GM12878 (cell line): ENCODE measurements at regions not wholly inside any gene's neighbourhood (a gene's known extent, or its start where the extent isn't known, plus 50 kb on each side); places are given as distances from the start of the nearest gene placed in this dataset.

Experiments
- ATAC-seq: fragments of 200-7000 bp; cut with Tn5 transposase; 3 replicates; pipeline ENCODE4 v1.9.1; 2020; ENCODE audit warnings: mild to moderate bottlenecking, moderate library complexity
- BruUV-seq: library from RNA; stranded (reverse); fragments of 400-500 nt; replicated peaks from 2 replicates; lab custom pipeline; 2021; lab: Mats Ljungman, UMichigan
- CTCF ChIA-PET: fragments of 300-600 bp; sonication (Branson Sonifier 250); formaldehyde crosslinking; extraction: SDS; loops from one replicate; lab custom pipeline; 2021; ENCODE audit warnings: inconsistent platforms; lab: Yijun Ruan, JAX
- POLR2A ChIA-PET: fragments of 350-600 bp; formaldehyde crosslinking; extraction: SDS; loops from one replicate; lab custom pipeline; 2021; ENCODE audit warnings: inconsistent platforms; lab: Charles Lee
- RAD21 ChIA-PET: fragments of 300-600 bp; sonication (Branson Sonifier 250); formaldehyde crosslinking; loops from one replicate; lab custom pipeline; 2023; ENCODE audit warnings: antibody characterized with exemption; ENCODE audit not compliant: unreplicated experiment; lab: Charles Lee
- SMC1A ChIA-PET: fragments of 300-600 bp; sonication (Branson Sonifier 250); formaldehyde crosslinking; loops from one replicate; lab custom pipeline; 2023; ENCODE audit not compliant: unreplicated experiment, uncharacterized antibody; lab: Charles Lee
- DNase-seq: peaks from one replicate; pipeline ENCODE4 v3.0.0-alpha.2; 2011; ENCODE audit warnings: low read depth, low spot score
- FAIRE-seq: peaks from 3 replicates; lab custom pipeline; 2011; peaks lifted over from hg19 to GRCh38; lab: Jason Lieb, UNC
- H2AFZ ChIP-seq: 2 replicates; pipeline ENCODE4 v1.6.0; 2011; ENCODE audit warnings: low read depth, low read length, control low read depth; ENCODE audit not compliant: control insufficient read depth
- H3K27ac ChIP-seq: 2 replicates; pipeline ENCODE4 v1.5.1; 2011; ENCODE audit warnings: control low read depth; ENCODE audit not compliant: control insufficient read depth, insufficient read depth
- H3K27me3 ChIP-seq, 2 experiments: replicated peaks in 1 of 2; 2 replicates each; pipeline versions ENCODE4 v1.6.0 to v1.6.1; 2011; ENCODE audit warnings: low read length in 1 of 2; ENCODE audit not compliant: control insufficient read depth in 2 of 2, insufficient read depth in 2 of 2
- H3K36me3 ChIP-seq, 2 experiments: 2 replicates each; pipeline ENCODE4 v1.5.1; 2011; ENCODE audit warnings: low read length in 1 of 2; ENCODE audit not compliant: control insufficient read depth in 2 of 2, insufficient read depth in 2 of 2
- H3K4me1 ChIP-seq: 2 replicates; pipeline ENCODE4 v1.6.1; 2011; ENCODE audit warnings: mild to moderate bottlenecking, low read length, moderate library complexity, mixed read lengths; ENCODE audit not compliant: control insufficient read depth, insufficient read depth
- H3K4me2 ChIP-seq: 2 replicates; pipeline ENCODE4 v1.6.0; 2011; ENCODE audit warnings: control low read depth; ENCODE audit not compliant: control insufficient read depth, insufficient read depth
- H3K4me3 ChIP-seq: fragments of 200-600 bp; sonication (generic); 2 replicates; pipeline ENCODE4 v1.5.1; 2016
- H3K79me2 ChIP-seq: 2 replicates; pipeline ENCODE4 v1.6.0; 2011; ENCODE audit warnings: low read length; ENCODE audit not compliant: control insufficient read depth, insufficient read depth
- H3K9ac ChIP-seq: 2 replicates; pipeline ENCODE4 v1.8.0; 2011; ENCODE audit warnings: low read length, control low read depth, mixed read lengths; ENCODE audit not compliant: control insufficient read depth, insufficient read depth
- H3K9me3 ChIP-seq: replicated peaks from 3 replicates; pipeline ENCODE4 v1.5.1; 2011; ENCODE audit warnings: mild to moderate bottlenecking, low read length; ENCODE audit not compliant: control insufficient read depth, insufficient read depth
- H4K20me1 ChIP-seq: 2 replicates; pipeline ENCODE4 v1.6.0; 2011; ENCODE audit not compliant: control insufficient read depth, insufficient read depth
- ATF7 ChIP-seq: fragments of 450-650 bp; IDR thresholded peaks from 2 replicates; pipeline ENCODE4 v1.6.1; 2016; ENCODE audit warnings: low read depth, mild to moderate bottlenecking
- CBFB ChIP-seq: IDR thresholded peaks from 2 replicates; pipeline ENCODE4 v1.6.1; 2016; ENCODE audit warnings: antibody characterized with exemption, low read depth
- FOS ChIP-seq: IDR thresholded peaks from 3 replicates; pipeline ENCODE4 v1.6.1; 2011; ENCODE audit warnings: borderline replicate concordance; ENCODE audit not compliant: insufficient read length; ENCODE audit errors: extremely low read depth
- HCFC1 ChIP-seq: fragments of 150-350 bp; IDR thresholded peaks from 2 replicates; pipeline ENCODE4 v1.6.1; 2014; ENCODE audit warnings: low read length
- HDAC2 ChIP-seq: fragments of 200-600 bp; sonication (generic); IDR thresholded peaks from 2 replicates; pipeline ENCODE4 v1.6.1; 2017
- MEF2A ChIP-seq: IDR thresholded peaks from 2 replicates; pipeline ENCODE4 v1.6.1; 2011; ENCODE audit warnings: low read depth, mild to moderate bottlenecking, low read length, moderate library complexity; ENCODE audit not compliant: insufficient read depth
- MEF2B ChIP-seq: fragments of 450-650 bp; IDR thresholded peaks from 2 replicates; pipeline ENCODE4 v1.6.1; 2018; ENCODE audit warnings: mild to moderate bottlenecking, moderate library complexity; ENCODE audit not compliant: partially characterized antibody, poor library complexity, severe bottlenecking
- RB1 ChIP-seq: fragments of 450-650 bp; formaldehyde crosslinking; IDR thresholded peaks from 2 replicates; pipeline ENCODE4 v1.6.1; 2017; ENCODE audit warnings: mild to moderate bottlenecking, borderline replicate concordance
- SIN3A ChIP-seq: IDR thresholded peaks from 2 replicates; pipeline ENCODE4 v1.6.1; 2012; ENCODE audit warnings: low read depth, low read length, improper control_type of control experiment
- SIX5 ChIP-seq: IDR thresholded peaks from 2 replicates; pipeline ENCODE4 v1.6.1; 2011; ENCODE audit warnings: mild to moderate bottlenecking, low read depth, low read length, moderate library complexity; ENCODE audit not compliant: severe bottlenecking
- SREBF1 ChIP-seq: IDR thresholded peaks from 2 replicates; pipeline ENCODE4 v1.6.1; 2012; ENCODE audit warnings: mild to moderate bottlenecking, low read length
- TCF7 ChIP-seq: IDR thresholded peaks from 2 replicates; pipeline ENCODE4 v1.6.1; 2014; ENCODE audit warnings: antibody characterized with exemption, borderline replicate concordance
- ZNF384 ChIP-seq: IDR thresholded peaks from 2 replicates; pipeline ENCODE4 v1.6.1; 2012; ENCODE audit warnings: low read depth, mild to moderate bottlenecking, low read length, improper control_type of control experiment, borderline replicate concordance
- WGBS: methylation state at CpG from one replicate; pipeline ENCODE4 v1.1.6; 2016; ENCODE audit warnings: low lambda C conversion rate; ENCODE audit not compliant: insufficient replicate concordance, insufficient coverage; ENCODE audit errors: missing lambda C conversion rate; 5-methylcytosine and 5-hydroxymethylcytosine counted together
- in situ Hi-C: fragments of 300-500 bp; cut with MboI; formaldehyde crosslinking; loops from 9 replicates; pipeline ENCODE4 v1.14.3; 2018; ENCODE audit warnings: mixed read lengths
- intact Hi-C: fragments of 100-400 bp; cut with micrococcal nuclease; formaldehyde crosslinking; loops from one replicate; pipeline ENCODE4 v1.14.2; 2022; ENCODE audit not compliant: unreplicated experiment
- TF ChIP-seq, protein P1 (sequence below): fragments of 450-650 bp; IDR thresholded peaks from 2 replicates; pipeline ENCODE4 v1.6.1; 2017; ENCODE audit warnings: mild to moderate bottlenecking
- TF ChIP-seq, protein P2 (sequence below): fragments of 450-650 bp; IDR thresholded peaks from 2 replicates; pipeline ENCODE4 v1.6.1; 2017; ENCODE audit warnings: mild to moderate bottlenecking, low read depth, inconsistent platforms; ENCODE audit not compliant: poor library complexity, severe bottlenecking

DNA sequence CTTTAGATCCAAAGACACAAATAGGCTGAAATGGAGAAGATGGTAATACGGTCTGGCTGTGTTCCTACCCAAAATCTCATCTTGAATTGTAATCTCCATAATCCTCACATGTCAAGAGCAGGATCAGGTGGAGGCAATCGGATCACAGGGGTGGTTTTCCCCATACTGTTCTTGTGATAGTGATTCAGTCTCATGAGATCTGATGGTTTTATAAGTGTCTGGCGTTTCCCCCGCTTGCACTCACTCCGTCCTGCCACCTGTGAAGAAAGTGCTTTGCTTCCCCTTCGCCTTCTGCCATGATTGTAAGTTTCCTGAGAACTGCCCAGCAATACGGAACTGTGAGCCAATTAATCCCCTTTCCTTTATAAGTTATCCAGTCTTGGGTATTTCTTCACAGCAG lies 1795.5 kb upstream of the FLRT2 start (continued):
- no peak for TF ChIP-seq CBFB

DNA sequence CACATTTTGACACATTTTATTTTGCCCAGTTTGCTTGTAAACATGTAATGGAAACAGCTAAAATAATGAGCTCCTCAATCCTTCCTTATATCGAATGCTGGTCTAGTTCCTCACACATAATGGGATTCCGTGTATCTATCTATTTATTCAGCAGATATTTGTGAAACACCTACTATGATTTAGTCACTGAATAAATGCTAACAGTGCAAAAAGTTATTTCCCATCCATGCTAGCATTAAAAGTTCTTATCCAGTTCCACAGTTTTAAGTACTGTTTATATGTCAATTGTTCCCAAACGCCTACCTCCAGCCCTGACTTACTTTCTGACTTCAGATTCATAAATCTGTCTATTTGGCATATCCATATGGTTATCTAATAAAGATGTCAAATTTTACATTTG lies 1788.7 kb upstream of the FLRT2 start:
- no peak overlapping the region for H3K9ac ChIP-seq
- no peaks in the 10 kb centered on the region for H3K36me3 ChIP-seq
- no peak for DNase-seq
- RAD21 ChIA-PET: no interaction called here
- H3K4me1 ChIP-seq: no peaks in the 10 kb centered on the region
- TF ChIP-seq MEF2B (no peak), RB1 (no peak), TCF7 (no peak), FOS (no peak), HDAC2 (no peak), SREBF1 (no peak), SIN3A (no peak), MEF2A (no peak), ATF7 (no peak), SIX5 (no peak), ZNF384 (no peak), HCFC1 (no peak)
- TF ChIP-seq, protein P1, sequence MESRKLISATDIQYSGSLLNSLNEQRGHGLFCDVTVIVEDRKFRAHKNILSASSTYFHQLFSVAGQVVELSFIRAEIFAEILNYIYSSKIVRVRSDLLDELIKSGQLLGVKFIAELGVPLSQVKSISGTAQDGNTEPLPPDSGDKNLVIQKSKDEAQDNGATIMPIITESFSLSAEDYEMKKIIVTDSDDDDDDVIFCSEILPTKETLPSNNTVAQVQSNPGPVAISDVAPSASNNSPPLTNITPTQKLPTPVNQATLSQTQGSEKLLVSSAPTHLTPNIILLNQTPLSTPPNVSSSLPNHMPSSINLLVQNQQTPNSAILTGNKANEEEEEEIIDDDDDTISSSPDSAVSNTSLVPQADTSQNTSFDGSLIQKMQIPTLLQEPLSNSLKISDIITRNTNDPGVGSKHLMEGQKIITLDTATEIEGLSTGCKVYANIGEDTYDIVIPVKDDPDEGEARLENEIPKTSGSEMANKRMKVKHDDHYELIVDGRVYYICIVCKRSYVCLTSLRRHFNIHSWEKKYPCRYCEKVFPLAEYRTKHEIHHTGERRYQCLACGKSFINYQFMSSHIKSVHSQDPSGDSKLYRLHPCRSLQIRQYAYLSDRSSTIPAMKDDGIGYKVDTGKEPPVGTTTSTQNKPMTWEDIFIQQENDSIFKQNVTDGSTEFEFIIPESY: no peak
- TF ChIP-seq, protein P2, sequence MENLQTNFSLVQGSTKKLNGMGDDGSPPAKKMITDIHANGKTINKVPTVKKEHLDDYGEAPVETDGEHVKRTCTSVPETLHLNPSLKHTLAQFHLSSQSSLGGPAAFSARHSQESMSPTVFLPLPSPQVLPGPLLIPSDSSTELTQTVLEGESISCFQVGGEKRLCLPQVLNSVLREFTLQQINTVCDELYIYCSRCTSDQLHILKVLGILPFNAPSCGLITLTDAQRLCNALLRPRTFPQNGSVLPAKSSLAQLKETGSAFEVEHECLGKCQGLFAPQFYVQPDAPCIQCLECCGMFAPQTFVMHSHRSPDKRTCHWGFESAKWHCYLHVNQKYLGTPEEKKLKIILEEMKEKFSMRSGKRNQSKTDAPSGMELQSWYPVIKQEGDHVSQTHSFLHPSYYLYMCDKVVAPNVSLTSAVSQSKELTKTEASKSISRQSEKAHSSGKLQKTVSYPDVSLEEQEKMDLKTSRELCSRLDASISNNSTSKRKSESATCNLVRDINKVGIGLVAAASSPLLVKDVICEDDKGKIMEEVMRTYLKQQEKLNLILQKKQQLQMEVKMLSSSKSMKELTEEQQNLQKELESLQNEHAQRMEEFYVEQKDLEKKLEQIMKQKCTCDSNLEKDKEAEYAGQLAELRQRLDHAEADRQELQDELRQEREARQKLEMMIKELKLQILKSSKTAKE: no peak
- SMC1A ChIA-PET: interaction anchor here (1.6 kb wide), 1 partner anchor 10 kb away, joined by 4 read pairs; no protein-coding TSS in a partner anchor
- no peaks in the 10 kb centered on the region for H3K27me3 ChIP-seq
- no TSS peak for BruUV-seq
- intact Hi-C loops (no loop called here), in situ Hi-C loops (no loop called here)
- CTCF ChIA-PET: interaction anchor here (0.6 kb wide), 1 partner anchor 24 kb away, joined by 3 read pairs; no protein-coding TSS in a partner anchor
- H3K4me2 ChIP-seq: no peak overlapping the region
- H3K79me2 ChIP-seq: no peaks in the 10 kb centered on the region
- H3K27ac ChIP-seq: no peak overlapping the region
- no peak for FAIRE-seq
- no peaks in the 10 kb centered on the region for H4K20me1 ChIP-seq
- ATAC-seq: no peak
- 15% methylated on average over 3 of the region's 3 CpGs for WGBS
- H2AFZ ChIP-seq: no peak overlapping the region
- H3K4me3 ChIP-seq: no peak overlapping the region
- no peaks in the 10 kb centered on the region for H3K9me3 ChIP-seq
- POLR2A ChIA-PET: no interaction called here
